ENCODE measurements at regions not wholly inside any gene's neighbourhood (a gene's known extent, or its start where the extent isn't known, plus 50 kb on each side); places are given as distances from the start of the nearest gene placed in this dataset.

GRCh38 chr4:10861036-10861435 lies 176.5 kb upstream of the CLNK start:
- H3K4me3 Mint-ChIP-seq: no peak overlapping the region
- peaks cover 0 to 19% (median 12%) of the 10 kb centered on the region in 8 donors for H3K9me3 Mint-ChIP-seq
- ChIA-PET CTCF (ENCODE audit: partially characterized antibody) (no interaction called here), POLR2A (ENCODE audit: partially characterized antibody) (no interaction called here)
- Histone ChIP-seq H3K27me3 (ENCODE audit: insufficient read depth, low read length) (no peaks in the 10 kb centered on the region), H3K9me3 (ENCODE audit: control insufficient read depth in 1 of 2, low read length in 2 of 2) (no peaks in the 10 kb centered on the region), H3K4me3 (ENCODE audit: low read length in 2 of 2) (no peak overlapping the region), H3K36me3 (ENCODE audit: insufficient read depth, low read length) (no peaks in the 10 kb centered on the region), H3K4me1 (ENCODE audit: insufficient read depth, low read length) (no peaks in the 10 kb centered on the region), H3K27ac (ENCODE audit: low read depth, low read length) (no peak overlapping the region)
- H3K36me3 Mint-ChIP-seq: peaks cover 0 to 4% of the 10 kb centered on the region in 2 donors
- DNase-seq: no peak
- H3K27ac Mint-ChIP-seq: no peak overlapping the region
- intact Hi-C loops (cut with micrococcal nuclease): no loop called here
- no peaks in the 10 kb centered on the region for H3K4me1 Mint-ChIP-seq
- H3K27me3 Mint-ChIP-seq: no peaks in the 10 kb centered on the region

- no peak for DNase-seq
- no peaks in the 10 kb centered on the region for H3K4me1 ChIP-seq (ENCODE audit: insufficient read depth, low read length)
- no peak overlapping the region for H3K27ac Mint-ChIP-seq
- ChIA-PET CTCF (ENCODE audit: partially characterized antibody) (no interaction called here), POLR2A (ENCODE audit: partially characterized antibody) (no interaction called here)
- no peaks in the 10 kb centered on the region for H3K36me3 ChIP-seq (ENCODE audit: insufficient read depth, low read length)
- H3K4me3 Mint-ChIP-seq: no peak overlapping the region
- peaks cover 0 to 4% of the 10 kb centered on the region in 2 donors for H3K36me3 Mint-ChIP-seq
- no peaks in the 10 kb centered on the region for H3K9me3 ChIP-seq (ENCODE audit: control insufficient read depth in 1 of 2, low read length in 2 of 2)
- H3K4me3 ChIP-seq (ENCODE audit: low read length in 2 of 2): no peak overlapping the region
- H3K9me3 Mint-ChIP-seq: peaks cover 0 to 24% (median 10%) of the 10 kb centered on the region in 8 donors
- no peaks in the 10 kb centered on the region for H3K27me3 Mint-ChIP-seq
- H3K27ac ChIP-seq (ENCODE audit: low read depth, low read length): no peak overlapping the region
- H3K27me3 ChIP-seq (ENCODE audit: insufficient read depth, low read length): no peaks in the 10 kb centered on the region
- intact Hi-C loops (cut with micrococcal nuclease): no loop called here
- no peaks in the 10 kb centered on the region for H3K4me1 Mint-ChIP-seq
Measured at GRCh38 chr4:10856271-10856782, 171.8 kb upstream of the CLNK start.

GRCh38 chr4:10853196-10853595 lies 168.6 kb upstream of the CLNK start:
- no peaks in the 10 kb centered on the region for H3K27me3 ChIP-seq (ENCODE audit: insufficient read depth, low read length)
- H3K4me1 ChIP-seq (ENCODE audit: insufficient read depth, low read length): no peaks in the 10 kb centered on the region
- H3K36me3 Mint-ChIP-seq: peaks cover 0 to 4% of the 10 kb centered on the region in 2 donors
- CTCF ChIA-PET (ENCODE audit: partially characterized antibody): no interaction called here
- no peak for DNase-seq
- H3K9me3 Mint-ChIP-seq: peaks cover 0 to 16% (median 7%) of the 10 kb centered on the region in 8 donors
- no peak overlapping the region for H3K4me3 ChIP-seq (ENCODE audit: low read length in 2 of 2)
- H3K27me3 Mint-ChIP-seq: no peaks in the 10 kb centered on the region
- POLR2A ChIA-PET (ENCODE audit: partially characterized antibody): no interaction called here
- H3K4me1 Mint-ChIP-seq: no peaks in the 10 kb centered on the region
- no peaks in the 10 kb centered on the region for H3K36me3 ChIP-seq (ENCODE audit: insufficient read depth, low read length)
- H3K9me3 ChIP-seq (ENCODE audit: control insufficient read depth in 1 of 2, low read length in 2 of 2): no peaks in the 10 kb centered on the region
- no peak overlapping the region for H3K27ac ChIP-seq (ENCODE audit: low read depth, low read length)
- no peak overlapping the region for H3K27ac Mint-ChIP-seq
- no peak overlapping the region for H3K4me3 Mint-ChIP-seq
- intact Hi-C loops (cut with micrococcal nuclease): no loop called here

- H3K4me3 ChIP-seq (ENCODE audit: low read length in 2 of 2): no peak overlapping the region
- H3K4me3 Mint-ChIP-seq: no peak overlapping the region
- intact Hi-C loops (cut with micrococcal nuclease): no loop called here
- ChIA-PET POLR2A (ENCODE audit: partially characterized antibody) (no interaction called here), CTCF (ENCODE audit: partially characterized antibody) (no interaction called here)
- no peaks in the 10 kb centered on the region for H3K4me1 Mint-ChIP-seq
- no peak overlapping the region for H3K27ac Mint-ChIP-seq
- DNase-seq: no peak
- no peaks in the 10 kb centered on the region for H3K9me3 ChIP-seq (ENCODE audit: control insufficient read depth in 1 of 2, low read length in 2 of 2)
- H3K36me3 Mint-ChIP-seq: no peaks in the 10 kb centered on the region
- H3K27me3 Mint-ChIP-seq: no peaks in the 10 kb centered on the region
- no peaks in the 10 kb centered on the region for H3K27me3 ChIP-seq (ENCODE audit: insufficient read depth, low read length)
- H3K36me3 ChIP-seq (ENCODE audit: insufficient read depth, low read length): no peaks in the 10 kb centered on the region
- H3K9me3 Mint-ChIP-seq: peaks cover 0 to 7% (median 0%) of the 10 kb centered on the region in 8 donors
- H3K27ac ChIP-seq (ENCODE audit: low read depth, low read length): no peak overlapping the region
- H3K4me1 ChIP-seq (ENCODE audit: insufficient read depth, low read length): no peaks in the 10 kb centered on the region
Measured at GRCh38 chr4:10841697-10842096, 157.1 kb upstream of the CLNK start.

GRCh38 chr4:10837151-10837550 lies 152.6 kb upstream of the CLNK start:
- H3K36me3 ChIP-seq (ENCODE audit: insufficient read depth, low read length): no peaks in the 10 kb centered on the region
- CTCF ChIA-PET (ENCODE audit: partially characterized antibody): no interaction called here
- Mint-ChIP-seq H3K4me3 (no peak overlapping the region), H3K27ac (no peak overlapping the region), H3K4me1 (no peaks in the 10 kb centered on the region), H3K36me3 (no peaks in the 10 kb centered on the region), H3K27me3 (no peaks in the 10 kb centered on the region), H3K9me3 (peaks cover 0 to 2% (median 0%) of the 10 kb centered on the region in 8 donors)
- intact Hi-C loops (cut with micrococcal nuclease): no loop called here
- no peak overlapping the region for H3K4me3 ChIP-seq (ENCODE audit: low read length in 2 of 2)
- no peaks in the 10 kb centered on the region for H3K4me1 ChIP-seq (ENCODE audit: insufficient read depth, low read length)
- no peaks in the 10 kb centered on the region for H3K9me3 ChIP-seq (ENCODE audit: control insufficient read depth in 1 of 2, low read length in 2 of 2)
- POLR2A ChIA-PET (ENCODE audit: partially characterized antibody): no interaction called here
- H3K27ac ChIP-seq (ENCODE audit: low read depth, low read length): no peak overlapping the region
- no peaks in the 10 kb centered on the region for H3K27me3 ChIP-seq (ENCODE audit: insufficient read depth, low read length)
- DNase-seq: no peak

GRCh38 chr4:10832806-10833628 lies 148.4 kb upstream of the CLNK start:
- no peaks in the 10 kb centered on the region for H3K4me1 Mint-ChIP-seq
- no peaks in the 10 kb centered on the region for H3K4me1 ChIP-seq (ENCODE audit: insufficient read depth, low read length)
- no peak overlapping the region for H3K4me3 Mint-ChIP-seq
- H3K27ac ChIP-seq (ENCODE audit: low read depth, low read length): no peak overlapping the region
- H3K36me3 ChIP-seq (ENCODE audit: insufficient read depth, low read length): no peaks in the 10 kb centered on the region
- DNase-seq: no peak
- H3K4me3 ChIP-seq (ENCODE audit: low read length in 2 of 2): no peak overlapping the region
- peak overlapping the region in 1 of 7 donors; percentile 61 for H3K27ac Mint-ChIP-seq
- no peaks in the 10 kb centered on the region for H3K27me3 ChIP-seq (ENCODE audit: insufficient read depth, low read length)
- H3K36me3 Mint-ChIP-seq: no peaks in the 10 kb centered on the region
- peaks cover 0 to 9% (median 2%) of the 10 kb centered on the region in 8 donors for H3K9me3 Mint-ChIP-seq
- ChIA-PET CTCF (ENCODE audit: partially characterized antibody) (no interaction called here), POLR2A (ENCODE audit: partially characterized antibody) (interaction anchor here (0.5 kb wide), 1 partner anchor 359 kb away, joined by 4 read pairs; no protein-coding TSS in a partner anchor)
- H3K27me3 Mint-ChIP-seq: no peaks in the 10 kb centered on the region
- no peaks in the 10 kb centered on the region for H3K9me3 ChIP-seq (ENCODE audit: control insufficient read depth in 1 of 2, low read length in 2 of 2)
- intact Hi-C loops (cut with micrococcal nuclease): no loop called here

GRCh38 chr4:10831727-10832408 lies 147.3 kb upstream of the CLNK start:
- Mint-ChIP-seq H3K4me1 (no peaks in the 10 kb centered on the region), H3K4me3 (no peak overlapping the region), H3K36me3 (no peaks in the 10 kb centered on the region), H3K27ac (no peak overlapping the region), H3K27me3 (no peaks in the 10 kb centered on the region), H3K9me3 (peaks cover 0 to 9% (median 2%) of the 10 kb centered on the region in 8 donors)
- no peak for DNase-seq
- no peaks in the 10 kb centered on the region for H3K4me1 ChIP-seq (ENCODE audit: insufficient read depth, low read length)
- H3K9me3 ChIP-seq (ENCODE audit: control insufficient read depth in 1 of 2, low read length in 2 of 2): no peaks in the 10 kb centered on the region
- H3K36me3 ChIP-seq (ENCODE audit: insufficient read depth, low read length): no peaks in the 10 kb centered on the region
- intact Hi-C loops (cut with micrococcal nuclease): no loop called here
- POLR2A ChIA-PET (ENCODE audit: partially characterized antibody): no interaction called here
- no peak overlapping the region for H3K4me3 ChIP-seq (ENCODE audit: low read length in 2 of 2)
- CTCF ChIA-PET (ENCODE audit: partially characterized antibody): no interaction called here
- H3K27ac ChIP-seq (ENCODE audit: low read depth, low read length): no peak overlapping the region
- H3K27me3 ChIP-seq (ENCODE audit: insufficient read depth, low read length): no peaks in the 10 kb centered on the region
